ENCODE measurements at regions not wholly inside any gene's neighbourhood (a gene's known extent, or its start where the extent isn't known, plus 50 kb on each side); places are given as distances from the start of the nearest gene placed in this dataset.

DNA sequence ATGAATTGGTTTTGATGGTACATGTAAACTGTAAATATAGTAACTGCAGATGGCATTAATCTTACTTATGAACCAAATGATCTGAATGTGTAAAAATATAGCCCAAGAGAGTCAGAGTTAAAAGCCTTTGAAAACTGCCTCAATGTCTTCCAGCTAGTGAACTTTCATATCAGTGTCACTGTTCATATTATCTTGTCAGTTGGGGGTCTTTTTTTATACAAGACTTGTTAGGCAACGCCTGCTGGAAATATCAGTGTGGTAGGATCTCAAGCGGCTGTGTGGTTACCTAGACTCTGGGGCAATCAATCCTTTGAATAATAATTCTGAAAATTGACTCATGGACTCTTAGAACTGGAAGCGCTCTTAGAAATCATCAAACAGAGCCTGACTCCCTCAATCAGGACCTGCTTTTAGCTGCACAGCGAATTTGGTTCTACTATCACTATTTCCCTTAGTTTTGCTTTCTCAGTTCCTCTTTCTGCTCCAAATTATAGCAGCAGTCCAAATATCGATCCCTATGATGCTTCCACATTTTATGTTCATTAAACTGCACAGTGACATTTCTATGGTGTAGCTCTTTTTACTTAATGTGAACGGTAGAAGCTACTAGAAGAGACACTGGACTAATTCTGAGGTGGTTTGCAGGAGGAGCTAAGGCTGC lies 100.1 kb upstream of the COL1A2 start:
- no peak overlapping the region for H3K27ac Mint-ChIP-seq (ENCODE audit: unreplicated experiment)
- DNase-seq (ENCODE audit: low read depth, low spot score) = no peak
- TF ChIP-seq, protein P1, sequence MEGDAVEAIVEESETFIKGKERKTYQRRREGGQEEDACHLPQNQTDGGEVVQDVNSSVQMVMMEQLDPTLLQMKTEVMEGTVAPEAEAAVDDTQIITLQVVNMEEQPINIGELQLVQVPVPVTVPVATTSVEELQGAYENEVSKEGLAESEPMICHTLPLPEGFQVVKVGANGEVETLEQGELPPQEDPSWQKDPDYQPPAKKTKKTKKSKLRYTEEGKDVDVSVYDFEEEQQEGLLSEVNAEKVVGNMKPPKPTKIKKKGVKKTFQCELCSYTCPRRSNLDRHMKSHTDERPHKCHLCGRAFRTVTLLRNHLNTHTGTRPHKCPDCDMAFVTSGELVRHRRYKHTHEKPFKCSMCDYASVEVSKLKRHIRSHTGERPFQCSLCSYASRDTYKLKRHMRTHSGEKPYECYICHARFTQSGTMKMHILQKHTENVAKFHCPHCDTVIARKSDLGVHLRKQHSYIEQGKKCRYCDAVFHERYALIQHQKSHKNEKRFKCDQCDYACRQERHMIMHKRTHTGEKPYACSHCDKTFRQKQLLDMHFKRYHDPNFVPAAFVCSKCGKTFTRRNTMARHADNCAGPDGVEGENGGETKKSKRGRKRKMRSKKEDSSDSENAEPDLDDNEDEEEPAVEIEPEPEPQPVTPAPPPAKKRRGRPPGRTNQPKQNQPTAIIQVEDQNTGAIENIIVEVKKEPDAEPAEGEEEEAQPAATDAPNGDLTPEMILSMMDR (conservative IDR thresholded peaks at IDR 0.05) = no peak
- no peaks in the 10 kb centered on the region for H3K9me3 Mint-ChIP-seq
- no peaks in the 10 kb centered on the region for H3K27me3 Mint-ChIP-seq (ENCODE audit: low read depth)
- peaks cover 9% of the 10 kb centered on the region for H3K4me1 Mint-ChIP-seq
- H3K36me3 Mint-ChIP-seq (ENCODE audit: low read depth) = no peaks in the 10 kb centered on the region
- H3K4me3 Mint-ChIP-seq = no peak overlapping the region

DNA sequence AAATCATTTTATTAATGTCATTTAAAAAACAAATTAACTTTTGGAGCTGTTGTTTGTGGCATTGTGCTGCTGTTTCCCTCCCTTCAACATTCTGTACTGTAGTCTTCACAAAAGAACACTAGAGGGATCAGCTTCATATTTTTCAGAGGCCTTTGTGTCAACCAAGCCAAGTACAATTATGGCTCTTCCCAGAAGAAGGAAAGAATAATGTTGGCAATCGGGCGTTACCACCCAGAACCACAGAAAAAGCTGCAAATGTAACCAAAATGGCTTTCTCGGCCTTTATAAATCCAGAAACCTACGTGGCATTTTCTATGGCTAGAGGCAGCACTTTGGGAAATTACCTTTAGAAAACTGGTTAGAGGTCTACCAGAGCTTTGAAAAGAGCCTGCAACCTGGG lies 98.8 kb upstream of the COL1A2 start:
- no peak for DNase-seq (ENCODE audit: low read depth, low spot score)
- Mint-ChIP-seq H3K4me3 (no peak overlapping the region), H3K27me3 (ENCODE audit: low read depth) (no peaks in the 10 kb centered on the region), H3K27ac (ENCODE audit: unreplicated experiment) (no peak overlapping the region), H3K9me3 (no peaks in the 10 kb centered on the region), H3K4me1 (peaks cover 14% of the 10 kb centered on the region), H3K36me3 (ENCODE audit: low read depth) (no peaks in the 10 kb centered on the region)
- TF ChIP-seq, protein P1 (conservative IDR thresholded peaks at IDR 0.05) = peak; percentile 54

DNA sequence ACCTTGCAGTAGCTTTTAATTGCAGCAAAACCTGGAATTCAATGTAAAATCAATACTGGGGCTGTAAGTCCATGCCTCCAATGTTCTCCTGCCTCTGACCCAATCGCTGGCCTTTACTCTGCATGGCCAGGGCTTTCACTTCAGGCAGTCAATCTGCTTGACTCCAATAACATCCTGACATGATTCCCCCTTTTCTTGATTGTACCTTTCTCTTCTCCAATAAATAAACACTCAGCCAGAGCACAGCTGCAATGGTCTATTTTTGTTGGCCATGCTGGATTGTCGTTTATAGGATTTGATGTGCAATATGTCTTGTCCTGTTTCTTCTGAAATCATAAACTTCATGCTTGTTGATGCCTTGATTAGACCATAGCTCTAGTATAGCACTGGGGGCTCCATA lies 97.8 kb upstream of the COL1A2 start:
- no peaks in the 10 kb centered on the region for H3K36me3 Mint-ChIP-seq (ENCODE audit: low read depth)
- H3K27me3 Mint-ChIP-seq (ENCODE audit: low read depth) = no peaks in the 10 kb centered on the region
- no peaks in the 10 kb centered on the region for H3K9me3 Mint-ChIP-seq
- no peak overlapping the region for H3K4me3 Mint-ChIP-seq
- TF ChIP-seq, protein P1 (conservative IDR thresholded peaks at IDR 0.05) = no peak
- peaks cover 24% of the 10 kb centered on the region for H3K4me1 Mint-ChIP-seq
- DNase-seq (ENCODE audit: low read depth, low spot score) = no peak
- H3K27ac Mint-ChIP-seq (ENCODE audit: unreplicated experiment) = no peak overlapping the region

DNA sequence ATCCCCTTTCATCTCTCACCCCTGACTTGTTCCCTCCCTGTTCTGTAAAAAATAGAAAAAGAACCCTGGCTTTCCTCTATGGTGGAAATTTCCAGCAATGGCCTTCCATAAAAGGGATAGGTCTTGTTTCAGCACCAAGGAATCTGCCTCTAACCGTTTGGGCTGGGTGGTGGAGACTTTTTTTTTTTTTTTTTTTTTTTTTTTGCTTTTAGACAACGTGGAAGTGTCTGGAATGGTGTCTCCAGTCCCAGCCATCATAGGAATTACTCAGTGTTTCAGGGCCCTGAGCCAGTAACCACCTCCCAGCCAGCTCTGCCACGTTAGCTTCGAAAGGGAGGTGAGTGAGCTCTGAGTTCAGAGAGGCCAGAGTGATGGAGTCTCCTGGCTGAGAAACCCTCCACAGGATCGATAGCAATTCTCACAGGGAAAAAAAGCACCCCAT lies 97.3 kb upstream of the COL1A2 start:
- Mint-ChIP-seq H3K36me3 (ENCODE audit: low read depth) (no peaks in the 10 kb centered on the region), H3K4me1 (peaks cover 27% of the 10 kb centered on the region), H3K27ac (ENCODE audit: unreplicated experiment) (no peak overlapping the region), H3K4me3 (no peak overlapping the region), H3K9me3 (no peaks in the 10 kb centered on the region), H3K27me3 (ENCODE audit: low read depth) (no peaks in the 10 kb centered on the region)
- TF ChIP-seq, protein P1 (conservative IDR thresholded peaks at IDR 0.05) = no peak
- DNase-seq (ENCODE audit: low read depth, low spot score) = no peak

DNA sequence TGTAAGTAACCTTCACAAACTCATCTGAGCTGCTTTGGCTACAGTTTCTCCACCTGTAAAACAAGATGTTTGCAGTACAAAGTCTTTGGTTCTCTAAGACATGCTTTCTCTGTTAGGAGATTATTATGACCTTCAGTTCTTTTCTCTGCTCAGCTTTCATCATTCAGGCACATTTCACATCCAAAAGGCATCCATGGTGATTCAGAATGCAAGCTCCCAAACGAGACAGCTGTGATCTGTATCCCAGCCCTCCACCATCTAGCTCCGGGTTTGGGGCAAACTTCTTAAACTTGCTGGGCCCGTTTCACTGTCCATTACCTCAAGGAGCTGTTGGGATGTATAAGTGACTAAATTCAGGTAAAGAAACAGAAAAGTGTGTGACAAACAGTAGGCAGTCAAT lies 95.8 kb upstream of the COL1A2 start:
- Mint-ChIP-seq H3K27ac (ENCODE audit: unreplicated experiment) (no peak overlapping the region), H3K36me3 (ENCODE audit: low read depth) (no peaks in the 10 kb centered on the region), H3K27me3 (ENCODE audit: low read depth) (no peaks in the 10 kb centered on the region), H3K9me3 (no peaks in the 10 kb centered on the region), H3K4me1 (peaks cover 42% of the 10 kb centered on the region), H3K4me3 (no peak overlapping the region)
- no peak for DNase-seq (ENCODE audit: low read depth, low spot score)
- TF ChIP-seq, protein P1 (conservative IDR thresholded peaks at IDR 0.05) = no peak
